HFF-Myc (cell line): ENCODE measurements at regions not wholly inside any gene's neighbourhood (a gene's known extent, or its start where the extent isn't known, plus 50 kb on each side); places are given as distances from the start of the nearest gene placed in this dataset.

Experiments used
- DNase-seq: peaks from one replicate; pipeline ENCODE4 v3.0.0-alpha.2; 2011; ENCODE audit warnings: low read depth; ENCODE audit errors: extremely low read depth
- H3K4me3 ChIP-seq: replicated peaks from 2 replicates; pipeline ENCODE4 v1.5.1; 2011; ENCODE audit warnings: low read depth, mild to moderate bottlenecking, control low read depth, low read length
- TF ChIP-seq, protein P1 (sequence below): IDR thresholded peaks from 2 replicates; pipeline ENCODE4 v1.5.1; 2012; ENCODE audit warnings: mild to moderate bottlenecking, low read depth, low read length, control low read depth; ENCODE audit errors: missing control alignments

DNA sequence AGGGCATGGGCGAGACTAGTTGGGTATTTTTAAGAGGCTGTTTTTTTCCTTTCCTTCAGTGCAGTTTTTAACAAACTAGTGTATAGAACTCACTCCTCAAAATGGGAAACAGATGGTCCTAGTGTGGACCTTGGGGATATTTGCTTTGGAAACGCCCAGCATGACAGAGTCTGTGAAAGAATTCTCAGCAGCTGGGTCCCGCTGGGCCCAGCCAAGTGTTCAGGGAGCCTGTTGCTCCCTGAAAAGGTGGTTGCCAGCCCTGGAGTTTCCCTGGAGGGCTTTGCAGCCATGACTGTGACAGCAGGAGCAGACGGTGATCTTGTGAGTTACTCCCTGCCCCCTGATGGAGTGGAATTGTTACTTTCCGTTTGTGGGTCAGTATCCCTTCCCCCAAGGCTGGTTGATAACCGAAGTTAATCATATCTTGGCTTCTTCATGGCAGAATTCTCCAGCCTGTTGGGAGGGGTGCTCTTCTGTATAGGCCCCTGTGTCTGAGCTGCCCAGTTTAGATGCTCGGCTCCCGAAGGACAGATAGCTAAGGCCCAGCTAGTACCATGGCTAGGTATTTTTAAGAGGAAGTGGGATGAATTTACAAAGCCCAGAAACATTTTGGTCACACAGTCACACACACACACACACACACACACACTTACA is 278.6 kb upstream of the HABP2 start:
- TF ChIP-seq, protein P1, sequence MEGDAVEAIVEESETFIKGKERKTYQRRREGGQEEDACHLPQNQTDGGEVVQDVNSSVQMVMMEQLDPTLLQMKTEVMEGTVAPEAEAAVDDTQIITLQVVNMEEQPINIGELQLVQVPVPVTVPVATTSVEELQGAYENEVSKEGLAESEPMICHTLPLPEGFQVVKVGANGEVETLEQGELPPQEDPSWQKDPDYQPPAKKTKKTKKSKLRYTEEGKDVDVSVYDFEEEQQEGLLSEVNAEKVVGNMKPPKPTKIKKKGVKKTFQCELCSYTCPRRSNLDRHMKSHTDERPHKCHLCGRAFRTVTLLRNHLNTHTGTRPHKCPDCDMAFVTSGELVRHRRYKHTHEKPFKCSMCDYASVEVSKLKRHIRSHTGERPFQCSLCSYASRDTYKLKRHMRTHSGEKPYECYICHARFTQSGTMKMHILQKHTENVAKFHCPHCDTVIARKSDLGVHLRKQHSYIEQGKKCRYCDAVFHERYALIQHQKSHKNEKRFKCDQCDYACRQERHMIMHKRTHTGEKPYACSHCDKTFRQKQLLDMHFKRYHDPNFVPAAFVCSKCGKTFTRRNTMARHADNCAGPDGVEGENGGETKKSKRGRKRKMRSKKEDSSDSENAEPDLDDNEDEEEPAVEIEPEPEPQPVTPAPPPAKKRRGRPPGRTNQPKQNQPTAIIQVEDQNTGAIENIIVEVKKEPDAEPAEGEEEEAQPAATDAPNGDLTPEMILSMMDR = no peak
- peak; percentile 33 for DNase-seq
- no peak overlapping the region for H3K4me3 ChIP-seq

DNA sequence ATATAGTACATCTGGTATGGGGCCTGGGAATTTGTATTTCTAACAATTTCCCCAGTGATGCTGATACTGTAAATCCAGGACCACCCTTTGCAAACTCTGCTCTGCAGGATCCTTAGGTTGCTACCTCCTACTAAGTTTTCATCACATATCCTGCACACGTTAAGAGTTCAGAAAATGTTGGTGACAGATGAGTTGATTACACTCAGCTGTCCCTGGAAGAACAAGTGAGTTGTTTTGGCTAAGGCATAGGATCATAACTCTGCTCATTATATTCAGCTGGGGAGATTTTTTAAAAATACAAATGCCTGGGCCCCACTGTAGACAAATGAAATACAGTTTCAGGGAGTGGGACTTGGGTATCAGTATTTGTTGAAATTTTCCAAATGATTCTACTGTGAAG is 274.6 kb upstream of the HABP2 start:
- H3K4me3 ChIP-seq = no peak overlapping the region
- DNase-seq = no peak
- TF ChIP-seq, protein P1 = no peak

DNA sequence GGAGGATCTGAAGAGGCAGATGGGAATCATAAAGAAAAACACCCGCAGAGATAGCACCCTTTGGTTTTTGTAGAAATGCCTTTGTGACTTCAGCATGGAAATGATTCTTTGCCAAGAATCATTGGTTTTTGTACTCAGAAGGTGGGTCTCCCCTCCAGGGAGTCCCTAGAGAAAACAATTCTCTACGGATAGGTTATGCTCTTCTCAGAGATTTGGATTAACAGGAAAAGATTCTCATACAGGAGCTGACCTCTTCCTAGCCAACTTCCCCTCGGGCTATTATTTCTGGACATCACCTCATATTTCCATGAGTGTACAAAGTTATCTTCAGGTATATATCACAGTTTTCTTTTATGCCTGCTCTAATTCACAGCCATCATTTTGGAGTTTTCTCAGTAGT is 274.2 kb upstream of the HABP2 start:
- TF ChIP-seq, protein P1 = no peak
- no peak for DNase-seq
- H3K4me3 ChIP-seq = no peak overlapping the region

DNA sequence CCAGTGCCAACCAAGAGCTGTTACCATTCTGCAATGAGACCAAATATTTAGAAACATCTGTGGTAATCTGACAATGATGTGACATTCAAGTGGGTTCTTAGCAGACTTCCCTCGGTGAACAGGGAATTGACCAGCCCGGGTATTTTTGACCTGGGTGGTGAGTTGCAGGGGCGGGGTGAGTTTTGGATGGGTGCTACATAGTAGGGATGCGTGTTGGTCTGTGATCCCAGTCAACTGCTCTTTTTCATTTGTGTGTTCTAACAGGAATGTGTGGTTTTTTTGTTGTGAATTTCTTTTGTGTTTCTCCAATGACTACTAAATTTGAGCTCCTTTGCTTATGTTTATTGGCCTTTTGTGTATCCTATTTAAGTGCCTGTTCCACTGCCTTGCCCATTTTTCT is 273.6 kb upstream of the HABP2 start:
- DNase-seq = no peak
- H3K4me3 ChIP-seq = no peak overlapping the region
- TF ChIP-seq, protein P1 = no peak

DNA sequence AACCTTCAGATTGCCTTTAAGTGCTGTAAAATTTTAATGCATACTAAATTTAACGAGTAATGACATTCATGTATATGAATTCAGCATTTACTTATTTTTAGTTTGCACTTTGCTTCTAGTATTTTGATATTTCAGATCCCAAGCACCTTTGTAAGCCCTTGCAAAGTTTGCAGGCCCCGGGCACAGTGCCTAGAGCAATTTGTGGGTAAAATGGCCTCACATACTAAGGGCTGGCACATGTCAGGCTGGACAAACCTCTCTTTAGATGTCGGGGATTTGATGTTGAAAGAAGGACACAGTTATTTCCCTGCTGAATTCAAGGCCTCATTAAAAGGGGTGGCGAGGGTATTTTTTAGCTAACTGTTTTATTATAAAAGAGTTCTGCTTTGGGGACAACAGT is 270.3 kb upstream of the HABP2 start:
- DNase-seq = no peak
- no peak overlapping the region for H3K4me3 ChIP-seq
- TF ChIP-seq, protein P1 = no peak

DNA sequence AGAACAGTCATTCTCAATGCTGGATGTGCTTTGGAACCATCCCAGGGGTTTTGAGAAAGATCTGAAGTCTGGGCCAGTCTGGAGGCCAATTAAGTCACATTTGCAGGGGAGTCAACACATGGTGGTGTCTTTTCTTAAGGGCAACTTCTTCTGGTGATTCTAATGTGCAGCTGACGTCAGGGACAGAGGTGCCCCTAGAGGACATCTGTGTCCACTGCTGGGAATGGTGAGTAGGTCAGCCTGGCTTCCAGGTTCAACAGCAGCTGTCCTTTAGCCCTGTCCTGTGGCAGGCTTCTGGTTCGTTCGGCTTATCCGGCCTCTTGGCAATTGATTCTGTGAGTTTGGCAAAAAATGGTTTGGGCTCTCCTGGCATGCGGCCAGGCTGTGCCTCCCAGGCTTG is 269.7 kb upstream of the HABP2 start:
- H3K4me3 ChIP-seq = no peak overlapping the region
- DNase-seq = no peak
- TF ChIP-seq, protein P1 = no peak

DNA sequence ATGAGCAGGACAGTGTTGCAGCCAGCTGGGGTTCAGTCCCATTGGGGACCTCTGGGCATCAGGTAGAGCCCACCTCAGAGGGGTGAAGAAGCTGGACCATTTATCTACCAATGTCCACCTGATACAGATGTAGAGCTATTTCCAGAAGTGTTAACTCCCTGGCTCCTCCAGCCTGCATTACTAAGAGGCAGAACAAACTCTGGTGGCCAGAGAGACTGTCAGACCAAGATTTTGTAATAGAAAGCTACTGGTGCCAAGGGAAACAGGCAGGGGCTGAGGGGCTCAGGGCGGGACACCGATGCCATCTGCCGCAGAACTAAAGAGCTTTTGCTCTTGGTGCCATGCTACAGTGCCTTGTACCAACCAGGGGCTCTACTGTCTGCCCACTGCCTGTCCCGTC is 268.2 kb upstream of the HABP2 start:
- no peak for DNase-seq
- no peak overlapping the region for H3K4me3 ChIP-seq
- TF ChIP-seq, protein P1 = no peak
